ENCODE measurements at regions not wholly inside any gene's neighbourhood (a gene's known extent, or its start where the extent isn't known, plus 50 kb on each side); places are given as distances from the start of the nearest gene placed in this dataset.

- Histone ChIP-seq H3K4me1 (ENCODE audit: control insufficient read depth, insufficient read depth, low read length) (no peaks in the 10 kb centered on the region), H3K27ac (ENCODE audit: low read length) (no peak overlapping the region), H3K9me3 (replicated peaks; ENCODE audit: control insufficient read depth, low read depth, low read length) (no peaks in the 10 kb centered on the region), H3K27me3 (ENCODE audit: control insufficient read depth, insufficient read depth, low read length) (no peaks in the 10 kb centered on the region), H3K36me3 (ENCODE audit: control insufficient read depth, insufficient read depth, low read length) (no peaks in the 10 kb centered on the region), H3K4me3 (ENCODE audit: low read length) (no peak overlapping the region)
- 78% methylated on average over 1 of the region's 2 CpGs for WGBS (ENCODE audit: insufficient coverage)
- DNase-seq, result peak; percentile 82
Measured at GRCh38 chr15:46312133-46312740, 677.4 kb downstream of the SQOR start.

GRCh38 chr15:46315434-46315833, 680.6 kb downstream of the SQOR start:
- Histone ChIP-seq H3K36me3 (ENCODE audit: control insufficient read depth, insufficient read depth, low read length) (no peaks in the 10 kb centered on the region), H3K27me3 (ENCODE audit: control insufficient read depth, insufficient read depth, low read length) (no peaks in the 10 kb centered on the region), H3K4me1 (ENCODE audit: control insufficient read depth, insufficient read depth, low read length) (no peaks in the 10 kb centered on the region), H3K27ac (ENCODE audit: low read length) (no peak overlapping the region), H3K9me3 (replicated peaks; ENCODE audit: control insufficient read depth, low read depth, low read length) (no peaks in the 10 kb centered on the region), H3K4me3 (ENCODE audit: low read length) (no peak overlapping the region)
- WGBS (ENCODE audit: insufficient coverage), result no CpG with 5 or more reads among the region's 3 CpGs
- no peak for DNase-seq

GRCh38 chr15:46316024-46316423, 681.2 kb downstream of the SQOR start:
- no peaks in the 10 kb centered on the region for H3K27me3 ChIP-seq (ENCODE audit: control insufficient read depth, insufficient read depth, low read length)
- H3K4me1 ChIP-seq (ENCODE audit: control insufficient read depth, insufficient read depth, low read length), result no peaks in the 10 kb centered on the region
- no CpG with 5 or more reads among the region's 1 CpG for WGBS (ENCODE audit: insufficient coverage)
- no peak overlapping the region for H3K27ac ChIP-seq (ENCODE audit: low read length)
- H3K9me3 ChIP-seq (replicated peaks; ENCODE audit: control insufficient read depth, low read depth, low read length), result no peaks in the 10 kb centered on the region
- no peaks in the 10 kb centered on the region for H3K36me3 ChIP-seq (ENCODE audit: control insufficient read depth, insufficient read depth, low read length)
- no peak overlapping the region for H3K4me3 ChIP-seq (ENCODE audit: low read length)
- DNase-seq, result no peak

GRCh38 chr15:46317029-46317428, 682.2 kb downstream of the SQOR start:
- Histone ChIP-seq H3K4me3 (ENCODE audit: low read length) (no peak overlapping the region), H3K27me3 (ENCODE audit: control insufficient read depth, insufficient read depth, low read length) (no peaks in the 10 kb centered on the region), H3K27ac (ENCODE audit: low read length) (no peak overlapping the region), H3K4me1 (ENCODE audit: control insufficient read depth, insufficient read depth, low read length) (no peaks in the 10 kb centered on the region), H3K9me3 (replicated peaks; ENCODE audit: control insufficient read depth, low read depth, low read length) (no peaks in the 10 kb centered on the region), H3K36me3 (ENCODE audit: control insufficient read depth, insufficient read depth, low read length) (no peaks in the 10 kb centered on the region)
- no CpG with 5 or more reads among the region's 2 CpGs for WGBS (ENCODE audit: insufficient coverage)
- no peak for DNase-seq

GRCh38 chr15:46322753-46323152, 687.9 kb downstream of the SQOR start:
- DNase-seq, result no peak
- Histone ChIP-seq H3K27ac (ENCODE audit: low read length) (no peak overlapping the region), H3K27me3 (ENCODE audit: control insufficient read depth, insufficient read depth, low read length) (no peaks in the 10 kb centered on the region), H3K4me3 (ENCODE audit: low read length) (no peak overlapping the region), H3K9me3 (replicated peaks; ENCODE audit: control insufficient read depth, low read depth, low read length) (no peaks in the 10 kb centered on the region), H3K36me3 (ENCODE audit: control insufficient read depth, insufficient read depth, low read length) (no peaks in the 10 kb centered on the region), H3K4me1 (ENCODE audit: control insufficient read depth, insufficient read depth, low read length) (no peaks in the 10 kb centered on the region)
- 22% methylated on average over 1 of the region's 3 CpGs for WGBS (ENCODE audit: insufficient coverage)

- Histone ChIP-seq H3K4me3 (ENCODE audit: low read length) (no peak overlapping the region), H3K4me1 (ENCODE audit: control insufficient read depth, insufficient read depth, low read length) (no peaks in the 10 kb centered on the region), H3K27ac (ENCODE audit: low read length) (no peak overlapping the region), H3K36me3 (ENCODE audit: control insufficient read depth, insufficient read depth, low read length) (no peaks in the 10 kb centered on the region), H3K27me3 (ENCODE audit: control insufficient read depth, insufficient read depth, low read length) (no peaks in the 10 kb centered on the region), H3K9me3 (replicated peaks; ENCODE audit: control insufficient read depth, low read depth, low read length) (no peaks in the 10 kb centered on the region)
- no peak for DNase-seq
Measured at GRCh38 chr15:46326173-46326572, 691.3 kb downstream of the SQOR start.

- Histone ChIP-seq H3K36me3 (ENCODE audit: control insufficient read depth, insufficient read depth, low read length) (no peaks in the 10 kb centered on the region), H3K4me1 (ENCODE audit: control insufficient read depth, insufficient read depth, low read length) (no peaks in the 10 kb centered on the region), H3K27me3 (ENCODE audit: control insufficient read depth, insufficient read depth, low read length) (no peaks in the 10 kb centered on the region), H3K4me3 (ENCODE audit: low read length) (no peak overlapping the region), H3K9me3 (replicated peaks; ENCODE audit: control insufficient read depth, low read depth, low read length) (no peaks in the 10 kb centered on the region), H3K27ac (ENCODE audit: low read length) (no peak overlapping the region)
- DNase-seq, result no peak
- no CpG with 5 or more reads among the region's 1 CpG for WGBS (ENCODE audit: insufficient coverage)
Measured at GRCh38 chr15:46328821-46329220, 694.0 kb downstream of the SQOR start.

- no peak overlapping the region for H3K27ac ChIP-seq (ENCODE audit: low read length)
- no peak overlapping the region for H3K4me3 ChIP-seq (ENCODE audit: low read length)
- DNase-seq, result no peak
- no peaks in the 10 kb centered on the region for H3K4me1 ChIP-seq (ENCODE audit: control insufficient read depth, insufficient read depth, low read length)
- no peaks in the 10 kb centered on the region for H3K36me3 ChIP-seq (ENCODE audit: control insufficient read depth, insufficient read depth, low read length)
- no peaks in the 10 kb centered on the region for H3K27me3 ChIP-seq (ENCODE audit: control insufficient read depth, insufficient read depth, low read length)
- no CpG with 5 or more reads among the region's 1 CpG for WGBS (ENCODE audit: insufficient coverage)
- no peaks in the 10 kb centered on the region for H3K9me3 ChIP-seq (replicated peaks; ENCODE audit: control insufficient read depth, low read depth, low read length)
Measured at GRCh38 chr15:46329876-46330275, 695.0 kb downstream of the SQOR start.

GRCh38 chr15:46331546-46331945, 696.7 kb downstream of the SQOR start:
- Histone ChIP-seq H3K27ac (ENCODE audit: low read length) (no peak overlapping the region), H3K36me3 (ENCODE audit: control insufficient read depth, insufficient read depth, low read length) (no peaks in the 10 kb centered on the region), H3K4me3 (ENCODE audit: low read length) (no peak overlapping the region), H3K27me3 (ENCODE audit: control insufficient read depth, insufficient read depth, low read length) (no peaks in the 10 kb centered on the region), H3K4me1 (ENCODE audit: control insufficient read depth, insufficient read depth, low read length) (no peaks in the 10 kb centered on the region), H3K9me3 (replicated peaks; ENCODE audit: control insufficient read depth, low read depth, low read length) (no peaks in the 10 kb centered on the region)
- no peak for DNase-seq

- no peak overlapping the region for H3K27ac ChIP-seq (ENCODE audit: low read length)
- no peak for DNase-seq
- H3K4me1 ChIP-seq (ENCODE audit: control insufficient read depth, insufficient read depth, low read length), result no peaks in the 10 kb centered on the region
- no peaks in the 10 kb centered on the region for H3K9me3 ChIP-seq (replicated peaks; ENCODE audit: control insufficient read depth, low read depth, low read length)
- H3K27me3 ChIP-seq (ENCODE audit: control insufficient read depth, insufficient read depth, low read length), result no peaks in the 10 kb centered on the region
- no peak overlapping the region for H3K4me3 ChIP-seq (ENCODE audit: low read length)
- 85% methylated on average over 6 of the region's 7 CpGs for whole genome bisulfite sequencing (ENCODE audit: insufficient coverage)
- H3K36me3 ChIP-seq (ENCODE audit: control insufficient read depth, insufficient read depth, low read length), result no peaks in the 10 kb centered on the region
Measured at GRCh38 chr15:46343196-46343935, 708.5 kb downstream of the SQOR start.

All from muscle of leg (tissue), 3 donors.